Fibroblast of the conjunctiva (primary cell): ENCODE measurements at regions not wholly inside any gene's neighbourhood (a gene's known extent, or its start where the extent isn't known, plus 50 kb on each side); places are given as distances from the start of the nearest gene placed in this dataset.
"Not testable (repeated sequence)": the region's sequence is repeated elsewhere in the genome, so short reads cannot be mapped to it uniquely, and the experiment has no call there.

Experiments
- DNase-seq: peaks from one replicate; pipeline ENCODE4 v3.0.0-alpha.2; 2010; ENCODE audit warnings: low read depth

GRCh38 chr4:27360790-27361267 is 500.2 kb downstream of the STIM2 start:
- DNase-seq = no peak

- DNase-seq = no peak
Measured at GRCh38 chr4:27364509-27364908, 503.9 kb downstream of the STIM2 start.

- no peak for DNase-seq
Measured at GRCh38 chr4:27366104-27366823, 505.6 kb downstream of the STIM2 start.

- no peak for DNase-seq
Measured at GRCh38 chr4:27368781-27369180, 508.1 kb downstream of the STIM2 start.

- DNase-seq = no peak
Measured at GRCh38 chr4:27381815-27382214, 521.2 kb downstream of the STIM2 start.

- DNase-seq = no peak
Measured at GRCh38 chr4:27387711-27388110, 527.1 kb downstream of the STIM2 start.

- peak; percentile 3 for DNase-seq
Measured at GRCh38 chr4:27397886-27398285, 537.2 kb downstream of the STIM2 start.

- no peak for DNase-seq
Measured at GRCh38 chr4:27398631-27399310, 538.1 kb downstream of the STIM2 start.

- DNase-seq = no peak
Measured at GRCh38 chr4:27407616-27408015, 547.0 kb downstream of the STIM2 start.

GRCh38 chr4:27412613-27413012 is 552.0 kb downstream of the STIM2 start:
- DNase-seq = no peak

- DNase-seq = no peak
Measured at GRCh38 chr4:27414887-27415731, 554.5 kb downstream of the STIM2 start.

GRCh38 chr4:27428661-27429060 is 568.0 kb downstream of the STIM2 start:
- DNase-seq = no peak

- DNase-seq = no peak
Measured at GRCh38 chr4:27429364-27429871, 568.8 kb downstream of the STIM2 start.

- DNase-seq = no peak
Measured at GRCh38 chr4:27442146-27442545, 581.5 kb downstream of the STIM2 start.

- DNase-seq = not testable (repeated sequence)
Measured at GRCh38 chr4:27442661-27443060, 582.0 kb downstream of the STIM2 start.

GRCh38 chr4:27463816-27464215 is 603.2 kb downstream of the STIM2 start:
- DNase-seq = peak; percentile 0

GRCh38 chr4:27467351-27467750 is 606.7 kb downstream of the STIM2 start:
- no peak for DNase-seq

- DNase-seq = no peak
Measured at GRCh38 chr4:27472364-27472763, 611.7 kb downstream of the STIM2 start.

GRCh38 chr4:27474691-27475090 is 614.0 kb downstream of the STIM2 start:
- DNase-seq = no peak

- DNase-seq = no peak
Measured at GRCh38 chr4:27484216-27484615, 623.6 kb downstream of the STIM2 start.

GRCh38 chr4:27490315-27490714 is 629.7 kb downstream of the STIM2 start:
- no peak for DNase-seq

GRCh38 chr4:27490766-27491165 is 630.1 kb downstream of the STIM2 start:
- no peak for DNase-seq
